ENCODE measurements at regions not wholly inside any gene's neighbourhood (a gene's known extent, or its start where the extent isn't known, plus 50 kb on each side); places are given as distances from the start of the nearest gene placed in this dataset.

GRCh38 chr16:48901712-48902374 is 291.9 kb upstream of the N4BP1 start:
- CTCF ChIA-PET: no interaction called here
- TF ChIP-seq CTCF (IDR thresholded peaks at IDR 0.05; ENCODE audit: low read depth, low read length): peak; percentile 28; the same call in 1 of the 2 replicates
- H3K4me3 ChIP-seq (ENCODE audit: low read depth, low read length): no peak overlapping the region
- no peak for DNase-seq (ENCODE audit: low read depth, low spot score)
- H3K27ac ChIP-seq (ENCODE audit: low read depth, low read length): no peak overlapping the region
- POLR2A ChIA-PET: no interaction called here
- peaks cover 14% of the 10 kb centered on the region for H3K9me3 ChIP-seq (ENCODE audit: control insufficient read depth, insufficient read depth, low read length)
- no peaks in the 10 kb centered on the region for H3K27me3 ChIP-seq (ENCODE audit: control insufficient read depth, insufficient read depth, low read length)

- DNase-seq (ENCODE audit: low read depth, low spot score): no peak
- CTCF ChIA-PET: no interaction called here
- POLR2A ChIA-PET: no interaction called here
Observed at GRCh38 chr16:48899500-48899899, 289.5 kb upstream of the N4BP1 start.

GRCh38 chr16:48897698-48898205 is 287.8 kb upstream of the N4BP1 start:
- H3K4me3 ChIP-seq (ENCODE audit: low read depth, low read length): no peak overlapping the region
- POLR2A ChIA-PET: no interaction called here
- H3K9me3 ChIP-seq (ENCODE audit: control insufficient read depth, insufficient read depth, low read length): peaks cover 3% of the 10 kb centered on the region; the same call in 1 of the 2 replicates
- H3K27ac ChIP-seq (ENCODE audit: low read depth, low read length): no peak overlapping the region
- no peak for TF ChIP-seq CTCF (IDR thresholded peaks at IDR 0.05; ENCODE audit: low read depth, low read length)
- no peaks in the 10 kb centered on the region for H3K27me3 ChIP-seq (ENCODE audit: control insufficient read depth, insufficient read depth, low read length)
- DNase-seq (ENCODE audit: low read depth, low spot score): no peak
- CTCF ChIA-PET: no interaction called here

More at GRCh38 chr16:48899500-48899899, 289.5 kb upstream of the N4BP1 start:
- TF ChIP-seq CTCF (IDR thresholded peaks at IDR 0.05; ENCODE audit: low read depth, low read length): no peak
- Histone ChIP-seq H3K27ac (ENCODE audit: low read depth, low read length) (no peak overlapping the region), H3K4me3 (ENCODE audit: low read depth, low read length) (no peak overlapping the region), H3K27me3 (ENCODE audit: control insufficient read depth, insufficient read depth, low read length) (no peaks in the 10 kb centered on the region), H3K9me3 (ENCODE audit: control insufficient read depth, insufficient read depth, low read length) (peaks cover 6% of the 10 kb centered on the region; the same call in 1 of the 2 replicates)

GRCh38 chr16:48895142-48895541 is 285.2 kb upstream of the N4BP1 start:
- no peak for TF ChIP-seq CTCF (IDR thresholded peaks at IDR 0.05; ENCODE audit: low read depth, low read length)
- Histone ChIP-seq H3K27ac (ENCODE audit: low read depth, low read length) (no peak overlapping the region), H3K9me3 (ENCODE audit: control insufficient read depth, insufficient read depth, low read length) (peaks cover 3% of the 10 kb centered on the region; the same call in 1 of the 2 replicates), H3K27me3 (ENCODE audit: control insufficient read depth, insufficient read depth, low read length) (no peaks in the 10 kb centered on the region), H3K4me3 (ENCODE audit: low read depth, low read length) (no peak overlapping the region)
- ChIA-PET CTCF (no interaction called here), POLR2A (no interaction called here)
- DNase-seq (ENCODE audit: low read depth, low spot score): no peak

- H3K27me3 ChIP-seq (ENCODE audit: control insufficient read depth, insufficient read depth, low read length): no peaks in the 10 kb centered on the region
- TF ChIP-seq CTCF (IDR thresholded peaks at IDR 0.05; ENCODE audit: low read depth, low read length): no peak
- DNase-seq (ENCODE audit: low read depth, low spot score): no peak
- POLR2A ChIA-PET: no interaction called here
- no peak overlapping the region for H3K4me3 ChIP-seq (ENCODE audit: low read depth, low read length)
- H3K9me3 ChIP-seq (ENCODE audit: control insufficient read depth, insufficient read depth, low read length): peaks cover 6% of the 10 kb centered on the region
- no peak overlapping the region for H3K27ac ChIP-seq (ENCODE audit: low read depth, low read length)
- CTCF ChIA-PET: no interaction called here
Observed at GRCh38 chr16:48892893-48893292, 282.9 kb upstream of the N4BP1 start.
